Stimulated activated CD4-positive, alpha-beta T cell treated with anti-CD3 and anti-CD28 coated beads, TNF-alpha, amount 100 ng/mL, for 1 hour (primary cell): ENCODE measurements at regions not wholly inside any gene's neighbourhood (a gene's known extent, or its start where the extent isn't known, plus 50 kb on each side); places are given as distances from the start of the nearest gene placed in this dataset.
"Not testable (repeated sequence)": the region's sequence is repeated elsewhere in the genome, so short reads cannot be mapped to it uniquely, and the experiment has no call there.

Source experiments
- DNase-seq, 3 donors: peaks; one replicate each; pipeline ENCODE4 v3.0.0-alpha.2; 2020; ENCODE audit warnings: low read depth in 3 of 3, low spot score in 1 of 3

DNA sequence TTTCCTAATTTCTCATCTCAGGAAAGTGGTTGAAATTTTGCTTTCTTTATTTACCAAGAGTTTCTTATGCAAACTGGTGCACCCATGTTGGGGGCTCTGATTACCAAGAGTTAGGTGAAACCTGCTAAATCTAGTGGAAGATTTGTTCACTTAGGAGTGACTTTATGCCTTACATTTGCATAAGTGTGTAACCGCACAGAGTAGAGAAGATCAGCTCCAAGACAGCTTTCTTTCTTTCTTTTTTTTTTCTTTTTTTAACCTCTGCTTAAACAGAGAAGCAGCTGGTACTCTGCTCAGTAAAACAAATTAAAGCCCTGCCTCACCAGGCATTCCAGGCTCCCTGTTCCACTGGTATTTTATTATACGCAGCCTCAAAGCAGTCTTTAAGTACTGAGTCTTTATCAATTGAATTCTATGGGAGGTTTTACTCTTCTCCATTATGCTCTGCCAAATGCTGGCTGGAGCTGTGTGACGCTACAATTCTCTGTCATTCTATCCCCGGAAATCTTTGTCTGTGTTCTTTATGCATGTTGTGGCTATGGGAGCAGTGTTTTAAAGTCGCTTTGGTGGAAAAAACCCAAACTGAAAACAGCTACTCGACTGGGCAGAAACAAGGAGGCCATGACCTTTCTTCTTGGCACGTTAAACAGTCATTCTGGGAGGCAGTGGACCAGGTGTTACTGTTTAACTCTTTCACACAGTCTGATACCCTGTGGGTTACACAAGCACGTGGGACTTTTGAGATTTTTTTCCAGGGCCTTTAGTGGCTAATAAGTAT lies 55.2 kb upstream of the GBE1 start:
- no peak for DNase-seq

DNA sequence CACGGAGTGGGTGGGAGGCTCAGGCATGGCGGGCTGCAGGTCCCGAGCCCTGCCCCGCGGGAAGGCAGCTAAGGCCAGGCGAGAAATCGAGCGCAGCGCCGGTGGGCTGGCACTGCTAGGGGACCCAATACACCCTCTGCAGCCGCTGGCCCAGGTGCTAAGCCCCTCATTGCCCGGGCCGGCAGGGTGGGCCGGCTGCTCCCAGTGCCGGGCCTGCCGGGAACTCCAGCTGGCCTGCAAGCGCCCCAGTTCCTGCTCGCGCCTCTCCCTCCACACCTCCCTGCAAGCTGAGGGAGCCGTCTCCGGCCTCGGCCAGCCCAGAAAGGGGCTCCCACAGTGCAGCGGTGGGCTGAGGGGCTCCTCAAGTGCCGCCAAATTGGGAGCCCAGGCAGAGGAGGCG lies 50.7 kb upstream of the GBE1 start:
- DNase-seq: not testable (repeated sequence)
